GM12872 (cell line): ENCODE measurements at regions not wholly inside any gene's neighbourhood (a gene's known extent, or its start where the extent isn't known, plus 50 kb on each side); places are given as distances from the start of the nearest gene placed in this dataset.

Source experiments
- CTCF ChIP-seq: IDR thresholded peaks from 3 replicates; pipeline ENCODE4 v1.5.1; 2011; ENCODE audit warnings: low read depth, mild to moderate bottlenecking, low read length, moderate library complexity; ENCODE audit not compliant: insufficient read depth

GRCh38 chr10:130715686-130716670 is 579.8 kb downstream of the GLRX3 start:
- TF ChIP-seq CTCF: no peak

- no peak for TF ChIP-seq CTCF
These were observed 580.9 kb downstream of the GLRX3 start for GRCh38 chr10:130717083-130717482.

- TF ChIP-seq CTCF: no peak
These were observed 583.2 kb downstream of the GLRX3 start for GRCh38 chr10:130719448-130719752.

GRCh38 chr10:130720235-130720634 is 584.0 kb downstream of the GLRX3 start:
- TF ChIP-seq CTCF: no peak

GRCh38 chr10:130721971-130722370 is 585.8 kb downstream of the GLRX3 start:
- TF ChIP-seq CTCF: no peak

- TF ChIP-seq CTCF: no peak
These were observed 587.5 kb downstream of the GLRX3 start for GRCh38 chr10:130723704-130724103.

GRCh38 chr10:130725474-130725970 is 586.0 kb downstream of the TCERG1L start:
- no peak for TF ChIP-seq CTCF
